Bone marrow (tissue), 2 donors: ENCODE measurements at regions not wholly inside any gene's neighbourhood (a gene's known extent, or its start where the extent isn't known, plus 50 kb on each side); places are given as distances from the start of the nearest gene placed in this dataset.
A peak's percentile ranks its signal among the peaks of the same experiment; 100 is the strongest.
"Not testable (repeated sequence)": the region's sequence is repeated elsewhere in the genome, so short reads cannot be mapped to it uniquely, and the experiment has no call there.

ENCODE experiments used
- DNase-seq, 2 donors: peaks; one replicate each; lab custom pipeline; 2025; lab: John Stamatoyannopoulos, UW

DNA sequence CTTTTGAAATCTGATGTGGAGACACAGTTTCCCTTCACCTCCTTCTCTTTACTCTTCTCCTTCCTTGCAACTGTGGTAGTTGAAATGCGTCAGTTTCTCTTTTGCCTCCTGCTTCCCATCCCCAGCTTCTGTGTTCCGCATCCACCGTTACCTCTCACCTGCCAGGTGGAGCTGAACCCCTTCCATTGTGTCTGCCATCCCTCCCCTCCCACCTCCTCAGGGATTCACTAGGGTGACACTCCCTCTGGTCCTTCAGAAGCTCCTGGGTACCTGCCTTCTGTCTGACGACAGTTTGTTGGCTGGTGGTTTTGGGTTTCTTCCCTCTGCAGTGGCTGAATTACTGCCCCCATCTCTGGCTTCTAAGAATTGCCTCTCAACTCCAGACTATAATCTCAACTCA lies 132.1 kb downstream of the SLC24A2 start:
- DNase-seq: no peak

DNA sequence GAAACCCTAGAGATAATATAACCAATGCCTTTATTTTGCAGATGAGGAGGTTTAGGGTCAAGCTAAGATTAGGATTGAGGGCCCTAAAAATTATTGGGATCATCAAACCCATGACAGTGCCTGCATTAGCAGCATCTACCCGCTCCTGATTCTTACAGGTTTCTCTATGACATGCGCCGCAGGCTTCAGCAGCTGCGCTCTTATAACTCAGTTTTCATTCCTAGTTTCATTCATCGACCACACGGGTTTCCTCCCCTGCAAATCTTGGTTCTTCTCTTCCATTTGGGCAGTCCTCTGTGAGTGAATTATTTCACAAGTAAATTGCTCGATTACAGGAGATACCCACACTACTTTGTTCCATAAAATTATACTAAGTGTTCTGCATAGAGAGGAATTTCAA lies 137.2 kb downstream of the SLC24A2 start:
- DNase-seq: no peak

GRCh38 chr9:19650312-19650711 lies 138.5 kb downstream of the SLC24A2 start:
- no peak for DNase-seq

GRCh38 chr9:19649336-19650041 lies 139.3 kb downstream of the SLC24A2 start:
- peak in 1 of 2 donors; percentile 1 for DNase-seq

DNA sequence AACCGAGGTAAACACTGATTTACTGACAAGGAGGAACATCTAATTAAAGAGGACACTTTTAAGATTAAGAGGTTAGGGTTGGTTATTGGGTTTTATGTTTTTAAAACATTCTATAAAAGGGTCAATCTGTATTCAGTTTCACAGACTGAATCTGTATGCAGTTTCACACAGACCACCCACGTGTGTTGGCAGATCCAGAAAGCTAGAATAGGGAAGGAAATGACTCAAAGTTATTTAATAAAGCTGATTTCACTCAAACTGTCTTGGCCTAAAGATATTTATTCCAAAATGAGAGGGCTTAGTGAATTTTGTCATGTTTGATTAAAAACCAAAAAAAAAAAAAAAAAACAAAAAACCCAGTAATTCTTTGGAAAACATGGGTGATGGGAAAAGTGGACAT lies 140.2 kb downstream of the SLC24A2 start:
- DNase-seq: peak in 1 of 2 donors; percentile 25

- no peak for DNase-seq
Observed at GRCh38 chr9:19643875-19644274, 145.0 kb downstream of the SLC24A2 start.

GRCh38 chr9:19642256-19642655 lies 146.6 kb downstream of the SLC24A2 start:
- DNase-seq: no peak

GRCh38 chr9:19641046-19641445 lies 147.8 kb downstream of the SLC24A2 start:
- DNase-seq: no peak

- DNase-seq: no peak
Observed at GRCh38 chr9:19640014-19640413, 148.8 kb downstream of the SLC24A2 start.

DNA sequence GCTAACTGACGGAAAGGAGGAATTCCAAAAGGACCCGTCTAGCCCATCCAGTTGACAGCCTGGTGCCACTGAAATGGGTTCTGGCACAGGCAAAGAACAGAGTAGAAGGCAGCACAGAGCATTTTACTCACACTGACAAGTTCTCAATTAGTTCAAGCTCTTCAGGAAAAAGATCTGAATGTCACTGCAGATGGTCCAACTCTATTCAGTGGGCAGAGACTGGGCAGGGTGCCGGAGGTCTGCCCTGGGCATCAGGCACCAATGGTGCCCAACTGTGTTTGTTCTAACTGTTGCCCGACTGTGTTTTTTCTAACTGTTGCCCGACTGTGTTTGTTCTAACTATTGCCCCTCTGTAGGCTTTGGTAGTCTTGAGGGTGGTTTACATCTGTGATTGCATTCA lies 151.8 kb downstream of the SLC24A2 start:
- no peak for DNase-seq

- DNase-seq: no peak
Observed at GRCh38 chr9:19634881-19635280, 154.0 kb downstream of the SLC24A2 start.

DNA sequence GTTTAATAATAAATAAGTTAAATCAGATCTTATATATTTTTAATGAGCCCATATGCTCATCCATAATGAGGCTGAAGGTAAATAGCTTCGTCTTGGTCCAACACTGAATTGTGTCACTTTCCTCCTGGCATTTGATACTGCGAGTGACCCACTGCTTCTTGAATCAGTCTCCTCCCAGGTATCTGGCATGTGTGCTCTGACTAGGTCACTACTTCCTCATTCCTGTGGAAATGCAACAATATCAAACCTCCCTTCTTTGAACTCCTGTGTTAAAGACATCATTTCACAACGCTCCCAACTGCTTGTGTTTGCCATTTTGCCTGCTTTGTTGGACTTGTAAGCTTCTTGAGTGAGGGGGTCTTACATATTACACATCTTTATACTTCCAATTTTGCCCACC lies 157.7 kb downstream of the SLC24A2 start:
- DNase-seq: no peak

DNA sequence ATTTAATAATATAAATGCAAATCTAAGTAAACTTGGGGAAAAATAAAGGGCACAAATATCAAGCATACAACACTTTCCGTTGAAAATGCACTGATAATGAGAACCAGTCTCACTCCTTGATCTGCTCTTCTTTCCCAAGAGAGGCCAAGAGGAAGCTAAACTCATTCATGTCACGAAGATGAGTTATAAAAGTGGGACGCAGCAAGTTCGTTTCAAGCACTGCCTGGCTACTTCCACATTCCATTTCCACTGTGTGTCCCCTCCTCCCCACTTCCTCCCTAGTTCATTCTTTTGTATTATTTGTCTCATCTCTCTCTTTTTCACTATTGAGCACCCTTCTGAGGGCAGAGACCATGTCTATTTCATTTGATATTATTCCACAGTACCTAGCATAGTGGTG lies 158.1 kb downstream of the SLC24A2 start:
- DNase-seq: no peak

GRCh38 chr9:19629488-19629887 lies 159.3 kb downstream of the SLC24A2 start:
- DNase-seq: no peak

- DNase-seq: not testable (repeated sequence)
Observed at GRCh38 chr9:19625426-19625825, 163.4 kb downstream of the SLC24A2 start.

DNA sequence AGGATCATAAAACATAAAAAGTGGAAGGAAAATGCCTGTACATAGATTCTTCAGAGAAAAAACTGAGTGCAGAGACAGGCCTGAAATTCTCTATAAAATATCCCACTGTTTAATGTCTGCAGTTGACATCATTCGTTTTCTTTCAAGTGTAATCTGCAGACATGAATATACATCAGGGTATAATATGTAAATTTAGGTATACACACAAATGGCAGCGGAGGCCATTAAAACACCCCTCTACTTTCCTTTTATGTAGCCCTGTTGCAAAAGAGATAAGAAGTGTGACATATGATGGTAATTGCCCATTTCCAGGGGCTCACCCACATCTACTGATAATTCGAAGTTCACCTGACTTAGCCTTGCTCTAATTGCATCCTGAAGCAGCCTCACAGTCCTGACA lies 164.3 kb downstream of the SLC24A2 start:
- DNase-seq: no peak

GRCh38 chr9:19623941-19624340 lies 164.9 kb downstream of the SLC24A2 start:
- DNase-seq: no peak

- no peak for DNase-seq
Observed at GRCh38 chr9:19620326-19620725, 168.5 kb downstream of the SLC24A2 start.

DNA sequence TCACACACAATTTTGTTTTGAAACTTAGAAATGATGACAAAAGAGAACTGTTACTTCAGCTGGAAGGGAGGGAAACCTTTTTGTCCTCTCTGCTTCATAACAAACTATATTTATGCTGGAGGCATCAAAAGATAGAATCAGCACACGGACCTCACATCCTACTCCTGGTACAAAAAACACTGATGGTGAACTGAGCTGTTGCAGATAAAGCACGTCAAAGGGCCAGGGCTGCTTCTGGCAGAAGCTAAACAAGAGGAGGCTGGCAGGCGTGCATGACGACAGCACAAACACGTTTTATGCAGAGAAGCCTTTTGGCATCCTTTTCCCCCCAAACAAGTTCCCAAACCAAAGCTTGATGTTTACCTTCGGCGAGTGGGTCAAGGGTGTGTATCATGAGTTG lies 169.6 kb downstream of the SLC24A2 start:
- DNase-seq: no peak

DNA sequence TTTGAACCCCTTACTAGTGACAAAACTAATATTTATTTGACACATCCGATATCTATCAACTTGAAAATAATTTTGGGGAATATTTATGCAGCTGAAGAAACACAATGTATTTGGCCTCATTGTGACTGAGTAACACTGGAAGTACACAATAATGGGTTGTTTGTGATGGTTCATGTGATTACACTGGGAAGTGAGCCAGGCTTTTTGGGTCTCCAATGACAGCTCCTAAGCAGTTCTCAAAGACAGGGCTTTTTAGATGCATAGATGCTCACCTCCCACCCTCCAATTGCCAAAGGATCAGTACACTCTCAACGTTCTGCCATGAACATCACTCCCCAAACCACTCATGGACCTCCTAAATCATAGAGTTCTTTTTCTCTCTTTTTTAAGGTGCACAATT lies 170.0 kb downstream of the SLC24A2 start:
- DNase-seq: no peak

- no peak for DNase-seq
Observed at GRCh38 chr9:19615036-19615624, 173.7 kb downstream of the SLC24A2 start.

DNA sequence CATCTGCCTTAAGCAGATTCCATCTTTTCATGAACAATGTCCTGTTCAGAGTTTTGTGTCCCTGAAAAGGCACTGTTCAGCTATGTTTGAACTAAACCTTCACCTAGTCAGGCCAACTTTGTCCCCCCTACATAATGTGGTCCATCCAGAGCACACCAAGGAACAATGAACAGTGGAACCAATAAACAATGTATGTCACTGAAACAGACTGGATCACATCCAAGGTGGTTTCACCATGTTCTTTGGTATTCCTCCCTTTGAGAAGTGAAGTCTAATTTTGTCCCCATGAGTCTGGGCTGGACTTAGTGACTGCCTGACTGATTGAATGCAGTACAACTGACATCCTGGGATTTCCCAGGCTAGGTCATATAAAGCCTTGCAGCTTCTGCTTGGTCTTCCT lies 174.5 kb downstream of the SLC24A2 start:
- no peak for DNase-seq

DNA sequence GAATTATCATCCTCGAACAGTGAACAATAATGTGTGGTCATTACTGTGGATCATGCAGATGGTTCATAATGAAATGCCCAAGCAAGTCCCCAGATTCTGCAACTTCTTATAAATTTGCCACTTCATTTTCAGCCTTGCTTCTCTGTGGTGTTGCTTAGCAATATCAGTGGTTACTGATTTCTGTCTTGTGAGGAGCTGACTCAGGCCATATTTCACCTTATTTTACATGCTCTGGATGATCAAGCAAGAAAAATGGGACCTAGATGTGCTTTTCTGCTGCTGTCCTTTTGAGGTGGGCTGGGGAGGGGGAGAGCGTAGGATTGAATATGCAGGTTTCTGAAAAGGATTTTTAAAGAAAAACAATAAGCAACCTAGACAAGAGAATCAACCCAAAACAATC lies 188.3 kb downstream of the SLC24A2 start:
- no peak for DNase-seq

GRCh38 chr9:19598722-19599121 lies 189.9 kb downstream of the ACER2 start:
- no peak for DNase-seq
